ENCODE measurements at regions not wholly inside any gene's neighbourhood (a gene's known extent, or its start where the extent isn't known, plus 50 kb on each side); places are given as distances from the start of the nearest gene placed in this dataset.
A peak's percentile ranks its signal among the peaks of the same experiment; 100 is the strongest.

DNA sequence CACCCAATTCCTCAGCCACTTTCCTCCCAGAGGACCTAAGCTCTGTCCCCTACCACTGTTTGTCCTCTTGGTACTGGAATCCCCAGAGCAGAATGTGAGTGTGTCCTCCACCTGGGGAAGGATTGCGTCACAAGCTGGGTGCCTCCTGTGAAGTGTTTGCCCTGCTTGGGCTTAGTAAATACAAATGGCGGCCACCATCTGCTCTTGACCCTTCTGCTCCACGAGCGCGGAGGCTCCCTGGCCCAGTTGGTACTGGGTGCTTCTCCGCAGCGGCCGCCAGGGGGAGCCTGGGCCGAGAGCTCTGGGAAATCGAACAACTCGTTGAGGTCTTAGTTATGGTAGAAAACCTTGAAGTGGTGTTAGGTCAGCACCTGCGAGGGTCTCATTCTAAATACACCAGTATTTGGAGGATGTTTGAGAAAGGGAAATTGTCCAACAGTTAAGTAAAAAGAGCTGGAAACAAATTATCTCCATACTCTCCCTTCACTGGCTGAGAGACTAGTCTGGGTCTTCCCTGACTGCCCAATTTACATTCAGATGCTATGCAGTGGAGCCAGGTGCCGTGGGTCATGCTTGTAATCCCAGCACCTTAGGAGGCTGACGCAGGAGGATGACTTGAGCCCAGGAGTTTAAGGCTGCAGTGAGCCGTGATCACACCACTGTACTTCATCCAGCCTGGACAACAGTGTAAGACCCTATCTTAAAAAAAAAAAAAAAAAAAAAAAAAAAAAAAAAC, 74.6 kb upstream of the TEAD1 start:
- TF ChIP-seq MAX (IDR thresholded peaks at IDR 0.05) (no peak), NFIC (IDR thresholded peaks at IDR 0.05) (no peak), TEAD4 (IDR thresholded peaks at IDR 0.05) (no peak), EP300 (IDR thresholded peaks at IDR 0.05; ENCODE audit: borderline replicate concordance) (no peak), REST (IDR thresholded peaks at IDR 0.05; ENCODE audit: low read depth) (no peak), YY1 (IDR thresholded peaks at IDR 0.05; ENCODE audit: low read depth) (no peak), USF1 (IDR thresholded peaks at IDR 0.05) (no peak), TCF12 (IDR thresholded peaks at IDR 0.05; ENCODE audit: low read depth) (no peak), EGR1 (IDR thresholded peaks at IDR 0.05) (no peak), ZBTB7A (IDR thresholded peaks at IDR 0.05; ENCODE audit: low read depth) (no peak), CREB1 (IDR thresholded peaks at IDR 0.05; ENCODE audit: low read depth) (no peak), FOXM1 (IDR thresholded peaks at IDR 0.05; ENCODE audit: borderline replicate concordance, low read depth) (no peak), CEBPB (IDR thresholded peaks at IDR 0.05) (peak; percentile 80), TAF1 (IDR thresholded peaks at IDR 0.05; ENCODE audit: low read depth) (no peak), RAD21 (IDR thresholded peaks at IDR 0.05; ENCODE audit: low read depth) (peak; percentile 39; the same call in 1 of the 2 replicates)

DNA sequence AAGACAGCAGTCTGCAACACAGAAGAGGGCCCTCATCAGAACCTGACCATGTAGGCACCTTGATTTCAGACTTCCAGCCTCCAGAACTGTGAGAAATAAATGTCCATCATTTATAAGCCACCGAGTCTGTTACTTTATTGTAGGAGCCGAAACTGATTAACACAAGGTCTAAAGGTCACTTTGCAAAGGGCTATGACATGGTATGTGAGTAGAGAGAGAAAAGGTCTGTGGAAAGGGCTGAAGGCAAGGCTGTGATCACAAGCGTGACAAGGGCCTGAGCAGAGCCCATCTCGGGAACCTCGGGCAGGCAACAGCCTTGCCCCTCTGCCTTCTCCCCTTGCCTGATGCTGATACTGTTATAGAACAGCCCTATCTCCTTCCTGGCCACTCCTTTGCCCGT, 73.4 kb upstream of the TEAD1 start:
- TF ChIP-seq TEAD4 (IDR thresholded peaks at IDR 0.05) (no peak), CREB1 (IDR thresholded peaks at IDR 0.05; ENCODE audit: low read depth) (no peak), MAX (IDR thresholded peaks at IDR 0.05) (no peak), ZBTB7A (IDR thresholded peaks at IDR 0.05; ENCODE audit: low read depth) (no peak), USF1 (IDR thresholded peaks at IDR 0.05) (no peak), REST (IDR thresholded peaks at IDR 0.05; ENCODE audit: low read depth) (no peak), EGR1 (IDR thresholded peaks at IDR 0.05) (no peak), TAF1 (IDR thresholded peaks at IDR 0.05; ENCODE audit: low read depth) (no peak), NFIC (IDR thresholded peaks at IDR 0.05) (no peak), RAD21 (IDR thresholded peaks at IDR 0.05; ENCODE audit: low read depth) (no peak), CEBPB (IDR thresholded peaks at IDR 0.05) (no peak), EP300 (IDR thresholded peaks at IDR 0.05; ENCODE audit: borderline replicate concordance) (no peak), FOXM1 (IDR thresholded peaks at IDR 0.05; ENCODE audit: borderline replicate concordance, low read depth) (no peak), YY1 (IDR thresholded peaks at IDR 0.05; ENCODE audit: low read depth) (no peak), TCF12 (IDR thresholded peaks at IDR 0.05; ENCODE audit: low read depth) (no peak)

GRCh38 chr11:12602421-12602820, 71.8 kb upstream of the TEAD1 start:
- TF ChIP-seq NFIC (IDR thresholded peaks at IDR 0.05): 0 out of 2 replicates have a peak, but pooled peaks have one; percentile 13
- TF ChIP-seq EP300 (IDR thresholded peaks at IDR 0.05; ENCODE audit: borderline replicate concordance): no peak

DNA sequence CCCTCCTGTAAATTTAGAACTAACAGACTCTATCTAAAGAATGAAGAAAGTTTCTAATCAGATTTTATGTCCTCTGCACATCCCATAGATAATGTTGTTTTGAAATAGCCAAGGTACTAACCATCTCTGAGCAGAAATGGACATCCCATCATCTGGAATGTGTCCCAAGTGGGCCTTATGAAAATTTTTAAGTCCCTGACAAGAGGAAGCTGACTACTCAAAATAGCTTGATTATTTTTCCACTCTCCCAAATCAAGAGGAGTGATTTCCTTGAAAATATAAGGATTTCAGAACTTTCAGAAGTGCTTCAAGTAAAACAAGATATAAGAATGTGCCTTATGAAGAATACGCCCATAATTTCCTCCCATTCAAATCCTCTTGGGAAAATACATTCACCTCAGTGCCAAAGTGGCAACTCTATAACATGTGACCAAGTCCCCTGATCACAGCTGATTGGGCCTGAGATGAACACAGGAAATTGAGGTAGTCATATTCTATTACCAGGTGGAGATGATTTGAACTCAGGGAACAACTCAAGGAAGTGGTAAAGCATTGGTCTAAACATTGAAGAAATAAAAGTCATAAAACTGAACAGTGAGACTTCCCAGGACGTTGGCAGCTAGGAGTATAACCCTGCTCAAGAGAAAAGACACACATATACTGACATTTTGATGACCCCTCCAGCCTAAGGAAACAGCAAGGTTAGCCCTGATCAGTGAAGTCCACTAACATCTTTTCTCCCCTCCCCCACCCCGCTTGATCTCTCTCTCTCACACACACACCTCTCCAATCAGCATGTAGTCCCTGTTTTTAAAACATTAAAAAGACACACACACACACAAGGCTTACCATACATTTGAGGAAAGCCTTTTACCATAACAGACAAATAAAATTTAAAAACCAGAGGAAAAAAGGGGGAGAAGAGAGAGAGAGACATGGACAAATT, 70.8 kb upstream of the TEAD1 start:
- TF ChIP-seq EP300 (IDR thresholded peaks at IDR 0.05; ENCODE audit: borderline replicate concordance) (no peak), REST (IDR thresholded peaks at IDR 0.05; ENCODE audit: low read depth) (no peak), TAF1 (IDR thresholded peaks at IDR 0.05; ENCODE audit: low read depth) (no peak), MAX (IDR thresholded peaks at IDR 0.05) (no peak), TCF12 (IDR thresholded peaks at IDR 0.05; ENCODE audit: low read depth) (no peak), USF1 (IDR thresholded peaks at IDR 0.05) (no peak)
